GM12878 (cell line): ENCODE measurements at regions not wholly inside any gene's neighbourhood (a gene's known extent, or its start where the extent isn't known, plus 50 kb on each side); places are given as distances from the start of the nearest gene placed in this dataset.

Experiments
- CBFB ChIP-seq: IDR thresholded peaks from 2 replicates; pipeline ENCODE4 v1.6.1; 2016; ENCODE audit warnings: antibody characterized with exemption, low read depth
- CEBPB ChIP-seq, 2 experiments: fragments of 150-350 bp in 1 of 2; IDR thresholded peaks; 2 replicates each; pipeline ENCODE4 v1.6.1; 2012 to 2014; ENCODE audit warnings: low read depth in 2 of 2, low read length in 2 of 2, borderline replicate concordance in 1 of 2, inconsistent platforms in 1 of 2
- CHD2 ChIP-seq: IDR thresholded peaks from 2 replicates; pipeline ENCODE4 v1.6.1; 2011; ENCODE audit warnings: low read depth, low read length, improper control_type of control experiment, borderline replicate concordance
- CHD4 ChIP-seq: fragments of 200-600 bp; sonication (generic); IDR thresholded peaks from 2 replicates; pipeline ENCODE4 v1.6.1; 2016; ENCODE audit warnings: mild to moderate bottlenecking
- EED ChIP-seq: sonication (generic); IDR thresholded peaks from 2 replicates; pipeline ENCODE4 v1.6.1; 2016; ENCODE audit warnings: antibody characterized with exemption, low read depth
- FOS ChIP-seq: IDR thresholded peaks from 3 replicates; pipeline ENCODE4 v1.6.1; 2011; ENCODE audit warnings: borderline replicate concordance; ENCODE audit not compliant: insufficient read length; ENCODE audit errors: extremely low read depth
- GABPA ChIP-seq: IDR thresholded peaks from 2 replicates; pipeline ENCODE4 v1.6.1; 2014; ENCODE audit warnings: antibody characterized with exemption, low read depth, mild to moderate bottlenecking, inconsistent platforms
- HDAC6 ChIP-seq: fragments of 200-600 bp; sonication (generic); IDR thresholded peaks from one replicate; pipeline ENCODE4 v1.8.0; 2017; ENCODE audit warnings: antibody characterized with exemption; ENCODE audit not compliant: unreplicated experiment
- IKZF1 ChIP-seq: fragments of 450-650 bp; conservative IDR thresholded peaks from 2 replicates; pipeline ENCODE4 v1.6.1; 2017; ENCODE audit warnings: antibody characterized with exemption, mild to moderate bottlenecking
- MTA2 ChIP-seq: fragments of 450-650 bp; IDR thresholded peaks from 2 replicates; pipeline ENCODE4 v1.6.1; 2016; ENCODE audit warnings: low read depth, mild to moderate bottlenecking, moderate library complexity
- POLR2AphosphoS2 ChIP-seq: IDR thresholded peaks from 2 replicates; pipeline ENCODE4 v1.6.1; 2011; ENCODE audit warnings: low read depth, mild to moderate bottlenecking, low read length, improper control_type of control experiment, moderate library complexity
- RAD21 ChIP-seq: IDR thresholded peaks from 2 replicates; pipeline ENCODE4 v1.6.1; 2011; ENCODE audit warnings: mild to moderate bottlenecking, low read depth, low read length, moderate library complexity; ENCODE audit not compliant: insufficient read depth
- RBBP5 ChIP-seq: fragments of 200-600 bp; sonication (generic); conservative IDR thresholded peaks from 2 replicates; pipeline ENCODE4 v1.6.1; 2016
- SP1 ChIP-seq: IDR thresholded peaks from one replicate; pipeline ENCODE4 v1.6.1; 2011; ENCODE audit warnings: low read depth, low read length
- SUPT20H ChIP-seq: IDR thresholded peaks from 2 replicates; pipeline ENCODE4 v1.6.1; 2011; ENCODE audit warnings: low read depth, mild to moderate bottlenecking, low read length, moderate library complexity, borderline replicate concordance; ENCODE audit not compliant: control insufficient read depth
- TCF12 ChIP-seq: IDR thresholded peaks from 2 replicates; pipeline ENCODE4 v1.6.1; 2011; ENCODE audit warnings: low read depth, mild to moderate bottlenecking, low read length
- WRNIP1 ChIP-seq: IDR thresholded peaks from 2 replicates; pipeline ENCODE4 v1.6.1; 2011; ENCODE audit warnings: low read depth, low read length, improper control_type of control experiment, borderline replicate concordance
- TF ChIP-seq, protein P1 (sequence below): IDR thresholded peaks from 2 replicates; pipeline ENCODE4 v1.6.1; 2011; ENCODE audit warnings: low read depth, low read length, improper control_type of control experiment, borderline replicate concordance
- TF ChIP-seq, protein P2 (sequence below): fragments of 450-650 bp; formaldehyde crosslinking; IDR thresholded peaks from 2 replicates; pipeline ENCODE4 v1.4.0; 2020; ENCODE audit warnings: mild to moderate bottlenecking, moderate library complexity
- TF ChIP-seq, protein P3 (sequence below): fragments of 450-650 bp; formaldehyde crosslinking; IDR thresholded peaks from 2 replicates; pipeline ENCODE4 v1.4.0; 2022; ENCODE audit warnings: mild to moderate bottlenecking, moderate library complexity

DNA sequence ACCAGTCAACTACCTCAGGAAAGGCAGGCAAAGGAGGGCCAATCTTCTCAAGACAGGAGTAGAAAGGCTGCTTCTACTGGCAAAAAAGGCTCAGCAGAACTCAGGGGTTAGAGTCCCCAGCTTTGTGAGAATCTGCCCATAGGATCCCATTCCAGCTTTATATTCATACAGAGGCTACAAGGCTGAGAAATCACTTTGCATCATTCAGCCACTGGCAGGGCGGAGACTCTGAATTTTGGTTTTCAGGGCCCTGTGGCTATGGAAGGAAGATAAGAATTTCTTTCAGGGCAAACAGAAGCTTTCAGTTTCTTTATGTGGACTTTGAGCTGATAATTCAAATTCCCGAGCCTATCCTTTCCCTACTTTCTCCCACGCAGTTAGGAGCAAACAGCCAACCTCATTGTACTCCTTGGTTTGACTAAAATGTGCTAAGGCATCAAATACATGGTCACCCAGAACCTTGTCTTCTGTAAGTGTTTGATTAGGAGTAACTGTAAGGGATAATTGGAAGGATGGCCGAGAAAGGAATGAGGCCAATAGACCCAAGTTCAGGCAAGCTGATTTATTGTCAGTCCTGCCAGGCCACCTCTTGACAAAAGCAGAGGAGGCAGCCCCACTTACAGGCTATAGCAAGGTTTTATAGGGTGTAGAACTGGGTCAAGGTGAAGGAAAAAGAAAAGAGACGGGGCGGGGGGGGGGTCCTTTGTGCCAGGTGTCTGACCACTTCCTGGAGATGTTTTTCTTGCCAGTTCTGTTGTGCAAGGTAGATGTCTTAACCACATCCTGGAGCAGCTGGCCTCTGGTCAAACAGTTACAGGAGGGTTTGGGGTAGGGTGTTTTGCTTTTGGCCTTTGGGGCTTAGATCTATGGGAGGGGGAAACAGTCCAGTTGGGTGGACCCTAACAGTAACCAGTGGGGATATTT is 165.3 kb upstream of the PPP1R2C start (continued):
- no peak for TF ChIP-seq WRNIP1
- peak; percentile 87; the same call in 1 of the 2 replicates for TF ChIP-seq TCF12
- no peak for TF ChIP-seq FOS
- TF ChIP-seq, protein P1, sequence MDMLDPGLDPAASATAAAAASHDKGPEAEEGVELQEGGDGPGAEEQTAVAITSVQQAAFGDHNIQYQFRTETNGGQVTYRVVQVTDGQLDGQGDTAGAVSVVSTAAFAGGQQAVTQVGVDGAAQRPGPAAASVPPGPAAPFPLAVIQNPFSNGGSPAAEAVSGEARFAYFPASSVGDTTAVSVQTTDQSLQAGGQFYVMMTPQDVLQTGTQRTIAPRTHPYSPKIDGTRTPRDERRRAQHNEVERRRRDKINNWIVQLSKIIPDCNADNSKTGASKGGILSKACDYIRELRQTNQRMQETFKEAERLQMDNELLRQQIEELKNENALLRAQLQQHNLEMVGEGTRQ, result no peak
- peak; percentile 34; the same call in 1 of the 2 replicates for TF ChIP-seq IKZF1
- no peak for TF ChIP-seq GABPA
- no peak for TF ChIP-seq CHD4
- TF ChIP-seq EED, result no peak
- TF ChIP-seq SUPT20H, result no peak
- TF ChIP-seq, protein P2, sequence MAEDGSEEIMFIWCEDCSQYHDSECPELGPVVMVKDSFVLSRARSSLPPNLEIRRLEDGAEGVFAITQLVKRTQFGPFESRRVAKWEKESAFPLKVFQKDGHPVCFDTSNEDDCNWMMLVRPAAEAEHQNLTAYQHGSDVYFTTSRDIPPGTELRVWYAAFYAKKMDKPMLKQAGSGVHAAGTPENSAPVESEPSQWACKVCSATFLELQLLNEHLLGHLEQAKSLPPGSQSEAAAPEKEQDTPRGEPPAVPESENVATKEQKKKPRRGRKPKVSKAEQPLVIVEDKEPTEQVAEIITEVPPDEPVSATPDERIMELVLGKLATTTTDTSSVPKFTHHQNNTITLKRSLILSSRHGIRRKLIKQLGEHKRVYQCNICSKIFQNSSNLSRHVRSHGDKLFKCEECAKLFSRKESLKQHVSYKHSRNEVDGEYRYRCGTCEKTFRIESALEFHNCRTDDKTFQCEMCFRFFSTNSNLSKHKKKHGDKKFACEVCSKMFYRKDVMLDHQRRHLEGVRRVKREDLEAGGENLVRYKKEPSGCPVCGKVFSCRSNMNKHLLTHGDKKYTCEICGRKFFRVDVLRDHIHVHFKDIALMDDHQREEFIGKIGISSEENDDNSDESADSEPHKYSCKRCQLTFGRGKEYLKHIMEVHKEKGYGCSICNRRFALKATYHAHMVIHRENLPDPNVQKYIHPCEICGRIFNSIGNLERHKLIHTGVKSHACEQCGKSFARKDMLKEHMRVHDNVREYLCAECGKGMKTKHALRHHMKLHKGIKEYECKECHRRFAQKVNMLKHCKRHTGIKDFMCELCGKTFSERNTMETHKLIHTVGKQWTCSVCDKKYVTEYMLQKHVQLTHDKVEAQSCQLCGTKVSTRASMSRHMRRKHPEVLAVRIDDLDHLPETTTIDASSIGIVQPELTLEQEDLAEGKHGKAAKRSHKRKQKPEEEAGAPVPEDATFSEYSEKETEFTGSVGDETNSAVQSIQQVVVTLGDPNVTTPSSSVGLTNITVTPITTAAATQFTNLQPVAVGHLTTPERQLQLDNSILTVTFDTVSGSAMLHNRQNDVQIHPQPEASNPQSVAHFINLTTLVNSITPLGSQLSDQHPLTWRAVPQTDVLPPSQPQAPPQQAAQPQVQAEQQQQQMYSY (CRISPR knock-in tag), result no peak
- peak; percentile 60; the same call in 1 of the 2 replicates for TF ChIP-seq CBFB
- no peak for TF ChIP-seq POLR2AphosphoS2
- TF ChIP-seq MTA2, result peak; percentile 38; the same call in 1 of the 2 replicates
- TF ChIP-seq HDAC6, result no peak
- TF ChIP-seq SP1, result peak; percentile 6
- no peak for TF ChIP-seq RBBP5
- peak; percentile 29; the same call in 1 of the 2 replicates for TF ChIP-seq RAD21
- TF ChIP-seq CEBPB (IDR thresholded peaks at IDR 0.05; ENCODE audit: borderline replicate concordance in 1 of 2, low read depth in 2 of 2, low read length in 2 of 2), result no peak
- TF ChIP-seq, protein P3, sequence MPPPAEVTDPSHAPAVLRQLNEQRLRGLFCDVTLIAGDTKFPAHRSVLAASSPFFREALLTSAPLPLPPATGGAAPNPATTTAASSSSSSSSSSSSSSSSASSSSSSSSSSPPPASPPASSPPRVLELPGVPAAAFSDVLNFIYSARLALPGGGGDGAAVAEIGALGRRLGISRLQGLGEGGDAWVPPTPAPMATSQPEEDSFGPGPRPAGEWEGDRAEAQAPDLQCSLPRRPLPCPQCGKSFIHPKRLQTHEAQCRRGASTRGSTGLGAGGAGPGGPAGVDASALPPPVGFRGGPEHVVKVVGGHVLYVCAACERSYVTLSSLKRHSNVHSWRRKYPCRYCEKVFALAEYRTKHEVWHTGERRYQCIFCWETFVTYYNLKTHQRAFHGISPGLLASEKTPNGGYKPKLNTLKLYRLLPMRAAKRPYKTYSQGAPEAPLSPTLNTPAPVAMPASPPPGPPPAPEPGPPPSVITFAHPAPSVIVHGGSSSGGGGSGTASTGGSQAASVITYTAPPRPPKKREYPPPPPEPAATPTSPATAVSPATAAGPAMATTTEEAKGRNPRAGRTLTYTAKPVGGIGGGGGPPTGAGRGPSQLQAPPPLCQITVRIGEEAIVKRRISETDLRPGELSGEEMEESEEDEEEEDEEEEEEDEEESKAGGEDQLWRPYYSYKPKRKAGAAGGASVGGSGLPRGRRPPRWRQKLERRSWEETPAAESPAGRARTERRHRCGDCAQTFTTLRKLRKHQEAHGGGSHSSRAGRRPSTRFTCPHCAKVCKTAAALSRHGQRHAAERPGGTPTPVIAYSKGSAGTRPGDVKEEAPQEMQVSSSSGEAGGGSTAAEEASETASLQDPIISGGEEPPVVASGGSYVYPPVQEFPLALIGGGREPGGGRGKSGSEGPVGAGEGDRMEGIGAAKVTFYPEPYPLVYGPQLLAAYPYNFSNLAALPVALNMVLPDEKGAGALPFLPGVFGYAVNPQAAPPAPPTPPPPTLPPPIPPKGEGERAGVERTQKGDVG (CRISPR knock-in tag), result no peak
- no peak for TF ChIP-seq CHD2
